ENCODE measurements at regions not wholly inside any gene's neighbourhood (a gene's known extent, or its start where the extent isn't known, plus 50 kb on each side); places are given as distances from the start of the nearest gene placed in this dataset.

DNA sequence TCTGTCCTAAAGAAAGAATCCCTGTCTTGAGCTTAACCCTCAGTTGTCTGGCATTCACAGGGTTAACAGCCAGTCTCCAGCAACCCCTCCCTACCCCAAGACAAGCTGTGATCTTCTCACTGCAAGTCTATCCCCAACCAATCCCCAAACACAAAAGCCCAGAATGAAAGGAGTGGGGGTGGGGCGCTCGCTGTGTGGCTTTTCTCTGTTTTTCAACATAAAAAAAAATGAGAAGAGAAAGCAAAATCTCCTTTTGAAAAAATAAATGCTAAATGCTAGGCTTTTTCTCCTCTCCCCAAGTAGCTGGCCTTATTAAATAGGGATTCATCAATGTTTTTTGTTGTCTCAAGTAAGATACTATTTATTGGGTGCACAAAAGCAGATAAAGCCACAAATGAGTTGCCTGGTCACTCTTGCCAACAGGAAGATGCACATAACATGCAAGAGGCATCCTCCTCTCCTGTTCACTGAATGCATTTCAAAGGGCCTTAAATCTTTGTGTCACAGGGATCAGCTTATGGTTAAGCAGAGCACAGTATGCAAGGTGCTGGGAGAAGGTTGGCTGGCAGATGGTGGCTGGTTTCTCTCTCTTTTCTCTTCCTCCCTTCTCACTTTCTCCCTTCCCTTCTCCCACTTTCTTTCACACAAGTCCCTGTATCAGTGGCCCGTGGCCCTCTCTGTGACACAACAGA is 225.6 kb downstream of the CMPK2 start:
- H3K27ac ChIP-seq = no peak overlapping the region
- no peak for TF ChIP-seq ZFX (IDR thresholded peaks at IDR 0.05)
- no peak for TF ChIP-seq CTCF (conservative IDR thresholded peaks at IDR 0.05)

DNA sequence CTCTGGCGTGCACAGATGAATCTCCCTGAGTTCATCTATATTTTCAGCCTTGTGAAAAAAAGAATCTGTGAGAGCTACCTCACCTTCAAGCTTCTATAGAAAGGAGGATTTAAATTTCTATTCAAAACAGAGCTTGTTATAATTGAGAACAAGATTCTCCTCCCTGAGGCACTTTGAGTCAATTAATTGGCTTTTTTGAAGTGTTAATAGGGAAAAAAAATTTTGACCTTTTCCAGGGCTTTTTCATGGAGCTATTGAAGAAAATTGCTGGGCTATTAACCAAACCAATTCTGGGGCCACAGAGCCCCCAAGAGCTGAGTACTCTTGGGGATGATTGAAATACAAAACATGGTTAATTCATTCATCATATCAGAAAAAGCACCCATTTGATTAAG is 225.1 kb downstream of the CMPK2 start:
- TF ChIP-seq CTCF (conservative IDR thresholded peaks at IDR 0.05) (no peak), ZFX (IDR thresholded peaks at IDR 0.05) (no peak)
- H3K27ac ChIP-seq = no peak overlapping the region

- H3K27ac ChIP-seq = no peak overlapping the region
- TF ChIP-seq ZFX (IDR thresholded peaks at IDR 0.05) = no peak
- no peak for TF ChIP-seq CTCF (conservative IDR thresholded peaks at IDR 0.05)
Observed at GRCh38 chr2:6641956-6642355, 223.8 kb downstream of the CMPK2 start.

- H3K27ac ChIP-seq = no peak overlapping the region
- TF ChIP-seq CTCF (conservative IDR thresholded peaks at IDR 0.05) = no peak
- no peak for TF ChIP-seq ZFX (IDR thresholded peaks at IDR 0.05)
Observed at GRCh38 chr2:6644261-6644660, 221.4 kb downstream of the CMPK2 start.

DNA sequence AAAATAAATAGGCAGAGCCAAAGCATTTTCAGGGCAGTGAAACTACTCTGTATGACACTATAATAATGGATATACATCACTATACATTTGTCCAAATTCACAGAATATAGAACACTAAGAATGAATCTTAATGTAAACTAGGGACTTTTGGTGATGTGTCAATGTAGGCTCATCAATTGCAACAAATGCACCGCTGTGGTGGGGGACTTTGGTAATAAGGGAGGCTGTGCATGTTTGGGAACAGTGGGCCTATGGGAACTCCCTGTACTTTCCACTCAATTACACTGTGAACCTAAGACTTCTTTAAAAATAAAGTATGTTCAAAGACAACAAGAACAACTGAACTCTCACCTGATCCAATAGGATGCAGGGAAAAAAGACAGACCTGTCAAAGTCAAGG is 220.7 kb downstream of the CMPK2 start:
- TF ChIP-seq ZFX (IDR thresholded peaks at IDR 0.05) (no peak), CTCF (conservative IDR thresholded peaks at IDR 0.05) (no peak)
- H3K27ac ChIP-seq = no peak overlapping the region

DNA sequence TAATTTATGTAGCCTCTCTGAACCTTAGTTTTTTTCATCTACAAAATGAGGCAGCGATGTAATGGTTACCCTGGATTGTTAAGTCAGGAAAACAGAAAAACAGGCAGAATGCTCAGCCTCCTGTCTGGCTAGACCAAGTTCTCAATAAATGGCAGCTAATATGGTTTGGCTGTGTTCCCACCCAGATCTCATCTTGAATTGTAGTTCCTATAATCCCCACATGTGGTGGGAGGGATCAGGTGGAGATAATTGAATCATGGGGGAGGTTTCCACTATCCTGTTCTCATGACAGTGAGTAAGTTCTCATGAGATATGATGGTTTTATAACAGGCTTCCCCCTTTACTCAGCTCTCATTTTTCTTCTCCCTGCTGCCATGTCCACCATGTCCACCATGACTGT is 220.0 kb downstream of the CMPK2 start:
- no peak for TF ChIP-seq CTCF (conservative IDR thresholded peaks at IDR 0.05)
- TF ChIP-seq ZFX (IDR thresholded peaks at IDR 0.05) = no peak
- H3K27ac ChIP-seq = no peak overlapping the region

- TF ChIP-seq CTCF (conservative IDR thresholded peaks at IDR 0.05) (no peak), ZFX (IDR thresholded peaks at IDR 0.05) (no peak)
- no peak overlapping the region for H3K27ac ChIP-seq
Observed at GRCh38 chr2:6647046-6647445, 218.7 kb downstream of the CMPK2 start.
